SU-DHL-6 (cell line): ENCODE measurements at regions not wholly inside any gene's neighbourhood (a gene's known extent, or its start where the extent isn't known, plus 50 kb on each side); places are given as distances from the start of the nearest gene placed in this dataset.

Experiments used
- CTCF ChIP-seq: fragments of 200-600 bp; sonication (generic); IDR thresholded peaks from one replicate; pipeline ENCODE4 v1.5.1; 2017; ENCODE audit warnings: antibody characterized with exemption, mild to moderate bottlenecking, low read length, moderate library complexity; ENCODE audit not compliant: insufficient read depth, poor library complexity, severe bottlenecking
- EZH2phosphoT487 ChIP-seq: fragments of 200-600 bp; sonication (generic), shearing (Covaris generic); conservative IDR thresholded peaks from 2 replicates; pipeline ENCODE4 v1.6.1; 2018; ENCODE audit warnings: mild to moderate bottlenecking, antibody characterized with exemption, low read length, moderate library complexity, mixed read lengths

GRCh38 chr3:31050296-31050695, 155.8 kb upstream of the GADL1 start:
- TF ChIP-seq EZH2phosphoT487 (no peak), CTCF (no peak)
